MCF 10A (cell line): ENCODE measurements at regions not wholly inside any gene's neighbourhood (a gene's known extent, or its start where the extent isn't known, plus 50 kb on each side); places are given as distances from the start of the nearest gene placed in this dataset.

Experiments used
- BruUV-seq: library from RNA; stranded (reverse); fragments of 400-500 nt; replicated peaks from 2 replicates; lab custom pipeline; 2021; lab: Mats Ljungman, UMichigan
- CTCF ChIA-PET: fragments of 300-600 bp; sonication (Branson Sonifier 250); formaldehyde crosslinking; extraction: SDS; loops from one replicate; lab custom pipeline; 2021; ENCODE audit warnings: antibody characterized with exemption, inconsistent platforms; lab: Yijun Ruan, JAX
- POLR2A ChIA-PET: fragments of 300-600, 350-650 bp; sonication (Branson Sonifier 250); formaldehyde crosslinking; extraction: SDS; loops from one replicate; lab custom pipeline; 2020; ENCODE audit warnings: antibody characterized with exemption, inconsistent platforms; lab: Yijun Ruan, JAX
- DNase-seq: peaks from one replicate; pipeline ENCODE4 v3.0.0-alpha.2; 2018; ENCODE audit not compliant: unreplicated experiment
- H3K27ac Mint-ChIP-seq: one replicate; pipeline ENCODE4 v1.8.0; 2022; ENCODE audit warnings: mild to moderate bottlenecking, low read depth, mixed read lengths; ENCODE audit not compliant: unreplicated experiment
- H3K27me3 Mint-ChIP-seq: one replicate; pipeline ENCODE4 v1.8.0; 2022; ENCODE audit warnings: mixed read lengths; ENCODE audit not compliant: insufficient read depth, unreplicated experiment
- H3K36me3 Mint-ChIP-seq: one replicate; pipeline ENCODE4 v1.8.0; 2022; ENCODE audit warnings: mild to moderate bottlenecking, moderate library complexity, mixed read lengths; ENCODE audit not compliant: insufficient read depth, unreplicated experiment
- H3K4me1 Mint-ChIP-seq: one replicate; pipeline ENCODE4 v1.8.0; 2022; ENCODE audit warnings: mixed read lengths; ENCODE audit not compliant: insufficient read depth, unreplicated experiment
- H3K4me3 Mint-ChIP-seq: one replicate; pipeline ENCODE4 v1.8.0; 2022; ENCODE audit warnings: mild to moderate bottlenecking, moderate library complexity, mixed read lengths; ENCODE audit not compliant: unreplicated experiment
- H3K9me3 Mint-ChIP-seq: one replicate; pipeline ENCODE4 v1.8.0; 2022; ENCODE audit warnings: mixed read lengths; ENCODE audit not compliant: unreplicated experiment
- CTCF ChIP-seq: fragments of 200-600 bp; IDR thresholded peaks from one replicate; pipeline ENCODE4 v1.8.0; 2022; ENCODE audit warnings: antibody characterized with exemption, mild to moderate bottlenecking; ENCODE audit not compliant: unreplicated experiment
- intact Hi-C: fragments of 100-400 bp; cut with micrococcal nuclease; formaldehyde crosslinking; loops from 2 replicates; pipeline ENCODE4 v1.14.1; 2022

DNA sequence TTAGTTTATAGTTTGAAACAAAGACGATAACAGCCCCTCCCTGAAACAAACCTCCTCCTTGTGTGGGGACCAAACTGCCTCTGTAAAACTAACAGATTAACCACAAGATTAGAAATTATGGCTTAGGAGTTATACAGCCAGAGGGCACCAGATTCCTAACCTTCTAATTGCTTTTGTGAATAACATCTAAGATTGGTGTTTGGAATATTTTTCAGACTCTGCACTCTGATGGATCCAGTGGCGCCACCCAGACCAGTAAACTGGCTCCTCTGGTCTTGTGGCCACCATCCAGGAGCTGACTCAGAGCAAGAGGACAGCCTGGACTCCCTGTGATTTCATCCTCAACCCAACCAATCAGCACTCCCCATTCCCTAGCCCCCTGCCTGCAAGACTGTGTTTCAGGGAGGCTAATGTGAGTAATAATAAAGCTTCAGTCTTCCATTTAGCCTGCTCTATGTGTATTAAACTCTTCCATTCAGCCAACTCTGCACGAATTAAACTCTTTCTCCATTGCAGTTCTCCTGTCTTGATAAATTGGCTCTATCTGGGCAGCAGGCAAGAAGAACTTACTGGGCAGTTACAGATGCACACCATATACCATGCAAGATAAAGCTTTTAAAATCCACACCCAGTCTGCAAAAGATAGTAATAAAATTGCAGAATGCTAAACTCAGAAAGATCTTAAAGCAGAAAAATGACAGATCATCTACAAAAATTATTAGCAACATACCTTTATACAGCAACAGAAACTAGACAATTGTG is 58.5 kb upstream of the SLC22A16 start:
- BruUV-seq, result no TSS peak
- ChIA-PET POLR2A (no interaction called here), CTCF (interaction anchor here (0.5 to 0.7 kb wide), 2 partner anchors 275 to 458 kb away, joined by 3 to 4 read pairs; no protein-coding TSS in a partner anchor)
- Mint-ChIP-seq H3K27ac (no peak overlapping the region), H3K27me3 (no peaks in the 10 kb centered on the region), H3K4me1 (peaks cover 34% of the 10 kb centered on the region), H3K4me3 (no peak overlapping the region), H3K9me3 (no peaks in the 10 kb centered on the region), H3K36me3 (no peaks in the 10 kb centered on the region)
- peak; percentile 75 for DNase-seq
- intact Hi-C loops, result no loop called here
- TF ChIP-seq CTCF, result no peak

- H3K4me3 Mint-ChIP-seq, result no peak overlapping the region
- intact Hi-C loops, result no loop called here
- no peaks in the 10 kb centered on the region for H3K27me3 Mint-ChIP-seq
- H3K27ac Mint-ChIP-seq, result no peak overlapping the region
- POLR2A ChIA-PET, result interaction anchor here (0.7 kb wide), 1 partner anchor 46 kb away, joined by 4 read pairs; no protein-coding TSS in a partner anchor
- no peaks in the 10 kb centered on the region for H3K9me3 Mint-ChIP-seq
- CTCF ChIA-PET, result interaction anchor here (0.6 to 2.4 kb wide), 8 partner anchors 10 to 494 kb away, joined by 3 to 7 read pairs (median 4); partner anchors contain the start of gene GTF3C6
- no peaks in the 10 kb centered on the region for H3K36me3 Mint-ChIP-seq
- TF ChIP-seq CTCF, result no peak
- H3K4me1 Mint-ChIP-seq, result peaks cover 45% of the 10 kb centered on the region
- no TSS peak for BruUV-seq
- no peak for DNase-seq
These were observed 56.0 kb upstream of the SLC22A16 start for GRCh38 chr6:110532431-110532830.

DNA sequence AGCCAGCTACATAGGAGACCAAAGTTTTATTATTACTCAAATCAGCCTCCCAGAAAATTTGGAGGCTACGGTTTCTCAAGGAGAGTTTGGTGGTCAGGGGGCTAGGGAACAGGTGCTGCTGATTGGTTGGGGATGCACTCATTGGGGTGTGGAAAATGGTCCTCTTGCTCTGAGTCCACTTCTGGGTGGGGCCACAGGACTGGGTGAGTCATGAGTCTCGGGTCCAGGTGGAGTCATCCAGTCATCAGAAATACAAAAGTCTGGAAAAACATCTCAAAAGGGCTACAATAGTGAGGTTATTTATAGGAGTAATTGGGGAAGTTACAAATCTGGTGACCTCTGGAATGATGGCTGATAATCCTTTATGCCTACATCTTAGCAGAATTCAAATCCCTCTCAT is 54.3 kb upstream of the SLC22A16 start:
- H3K4me3 Mint-ChIP-seq, result no peak overlapping the region
- H3K27me3 Mint-ChIP-seq, result no peaks in the 10 kb centered on the region
- H3K36me3 Mint-ChIP-seq, result no peaks in the 10 kb centered on the region
- ChIA-PET POLR2A (interaction anchor here (0.7 kb wide), 1 partner anchor 426 kb away, joined by 3 read pairs; no protein-coding TSS in a partner anchor), CTCF (interaction anchor here (0.7 to 4.8 kb wide), 3 partner anchors 130 to 420 kb away, joined by 4 to 54 read pairs (median 5); no protein-coding TSS in a partner anchor)
- H3K9me3 Mint-ChIP-seq, result no peaks in the 10 kb centered on the region
- BruUV-seq, result no TSS peak
- DNase-seq, result no peak
- TF ChIP-seq CTCF, result no peak
- H3K27ac Mint-ChIP-seq, result no peak overlapping the region
- peaks cover 28% of the 10 kb centered on the region for H3K4me1 Mint-ChIP-seq
- intact Hi-C loops, result no loop called here

- ChIA-PET CTCF (interaction anchor here (0.6 to 4.8 kb wide), 10 partner anchors 8 to 421 kb away, joined by 3 to 54 read pairs (median 4); no protein-coding TSS in a partner anchor), POLR2A (interaction anchor here (0.7 to 1.8 kb wide), 4 partner anchors 152 to 426 kb away, joined by 3 to 7 read pairs (median 4); no protein-coding TSS in a partner anchor)
- H3K4me1 Mint-ChIP-seq, result peaks cover 27% of the 10 kb centered on the region
- intact Hi-C loops, result loop anchor here (5.0 kb wide), 1 partner anchor 287 kb away; the partner anchor contains the start of gene CDK19
- no peaks in the 10 kb centered on the region for H3K9me3 Mint-ChIP-seq
- no peak overlapping the region for H3K4me3 Mint-ChIP-seq
- peaks cover under 1% of the 10 kb centered on the region for H3K36me3 Mint-ChIP-seq
- peak overlapping the region; percentile 66 for H3K27ac Mint-ChIP-seq
- BruUV-seq, result no TSS peak
- no peak for DNase-seq
- no peak for TF ChIP-seq CTCF
- H3K27me3 Mint-ChIP-seq, result no peaks in the 10 kb centered on the region
These were observed 53.5 kb upstream of the SLC22A16 start for GRCh38 chr6:110529907-110530306.
